A673 (cell line): ENCODE measurements at regions not wholly inside any gene's neighbourhood (a gene's known extent, or its start where the extent isn't known, plus 50 kb on each side); places are given as distances from the start of the nearest gene placed in this dataset.
"Not testable (repeated sequence)": the region's sequence is repeated elsewhere in the genome, so short reads cannot be mapped to it uniquely, and the experiment has no call there.

Source experiments
- BruUV-seq: library from RNA; stranded (reverse); fragments of 400-500 nt; replicated peaks from 2 replicates; lab custom pipeline; 2021; lab: Mats Ljungman, UMichigan
- CTCF ChIA-PET: fragments of 300-600 bp; sonication (Branson Sonifier 250); formaldehyde crosslinking; loops from one replicate; lab custom pipeline; 2022; ENCODE audit warnings: antibody characterized with exemption; lab: Charles Lee
- POLR2A ChIA-PET: fragments of 300-600 bp; sonication (Branson Sonifier 250); formaldehyde crosslinking; loops from one replicate; lab custom pipeline; 2022; ENCODE audit warnings: antibody characterized with exemption; ENCODE audit not compliant: low non-redundant PET; lab: Charles Lee
- DNase-seq: peaks from one replicate; pipeline ENCODE4 v3.0.0-alpha.2; 2015; ENCODE audit warnings: low spot score
- H3K27ac ChIP-seq: fragments of 200-600 bp; sonication (generic); 2 replicates; pipeline ENCODE4 v1.5.1; 2016; ENCODE audit warnings: mixed run types, low read depth, mild to moderate bottlenecking, mixed read lengths, antibody characterized with exemption, low read length; ENCODE audit not compliant: poor library complexity, severe bottlenecking
- H3K27me3 ChIP-seq: fragments of 200-600 bp; sonication (generic); replicated peaks from 2 replicates; pipeline ENCODE4 v1.6.1; 2017; ENCODE audit warnings: mixed run types, low read depth, mild to moderate bottlenecking, mixed read lengths, antibody characterized with exemption, low read length; ENCODE audit not compliant: insufficient read depth, poor library complexity
- H3K36me3 ChIP-seq: fragments of 200-600 bp; sonication (generic); 2 replicates; pipeline ENCODE4 v1.6.1; 2016; ENCODE audit warnings: mixed run types, mild to moderate bottlenecking, mixed read lengths, antibody characterized with exemption, low read length; ENCODE audit not compliant: insufficient read depth, poor library complexity, severe bottlenecking
- H3K4me1 ChIP-seq: fragments of 200-600 bp; sonication (generic); 2 replicates; pipeline ENCODE4 v1.6.1; 2017; ENCODE audit warnings: mixed run types, mild to moderate bottlenecking, mixed read lengths, antibody characterized with exemption, low read length; ENCODE audit not compliant: insufficient read depth, poor library complexity, severe bottlenecking
- H3K4me3 ChIP-seq: fragments of 200-600 bp; sonication (generic); 2 replicates; pipeline ENCODE4 v1.5.1; 2016; ENCODE audit warnings: low read depth, mixed run types, mild to moderate bottlenecking, mixed read lengths, low read length; ENCODE audit not compliant: poor library complexity, severe bottlenecking
- H3K9me3 ChIP-seq: fragments of 200-600 bp; sonication (generic); 2 replicates; pipeline ENCODE4 v1.6.1; 2016; ENCODE audit warnings: mixed run types, low read depth, mild to moderate bottlenecking, mixed read lengths, antibody characterized with exemption, low read length; ENCODE audit not compliant: poor library complexity, severe bottlenecking
- EZH2 ChIP-seq: fragments of 200-600 bp; sonication (generic); IDR thresholded peaks from 2 replicates; pipeline ENCODE4 v1.6.1; 2017; ENCODE audit warnings: borderline replicate concordance, low read depth, mild to moderate bottlenecking, mixed read lengths, antibody characterized with exemption, low read length; ENCODE audit not compliant: poor library complexity, severe bottlenecking
- intact Hi-C: fragments of 100-400 bp; cut with micrococcal nuclease; formaldehyde crosslinking; loops from one replicate; pipeline ENCODE4 v1.10.0; 2022; ENCODE audit not compliant: unreplicated experiment
- TF ChIP-seq, protein P1 (sequence below): fragments of 300-800, 200-600 bp; sonication (generic); conservative IDR thresholded peaks from 2 replicates; pipeline ENCODE4 v1.5.1; 2017; ENCODE audit warnings: low read depth, mild to moderate bottlenecking, antibody characterized with exemption, low read length, moderate library complexity, mixed read lengths

DNA sequence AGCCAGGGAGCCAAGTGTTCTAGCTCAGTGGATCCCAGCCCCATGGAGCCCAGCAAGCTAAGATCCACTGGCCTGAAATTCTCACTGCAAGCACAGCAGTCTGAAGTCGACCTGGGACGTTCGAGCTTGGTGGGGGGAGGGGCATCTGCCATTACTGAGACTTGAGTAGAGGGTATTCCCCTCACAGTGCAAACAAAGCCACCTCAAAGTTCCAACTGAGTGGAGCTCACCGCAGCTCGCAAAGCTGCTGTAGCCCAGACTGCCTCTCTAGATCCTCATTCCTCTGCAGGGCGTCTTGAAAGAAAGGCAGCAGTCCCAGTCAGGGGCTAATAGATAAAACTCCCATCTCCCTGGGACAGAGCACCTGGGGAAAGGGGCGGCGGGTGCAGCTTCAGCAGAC, 226.3 kb downstream of the ZIC3 start:
- H3K4me1 ChIP-seq: no peaks in the 10 kb centered on the region
- intact Hi-C loops: no loop called here
- no peak overlapping the region for H3K4me3 ChIP-seq
- H3K36me3 ChIP-seq: no peaks in the 10 kb centered on the region
- CTCF ChIA-PET: interaction anchor here (0.6 kb wide), 1 partner anchor 36 kb away, joined by 7 read pairs; no protein-coding TSS in a partner anchor
- no peak overlapping the region for H3K27ac ChIP-seq
- H3K27me3 ChIP-seq: no peaks in the 10 kb centered on the region
- TF ChIP-seq EZH2: no peak
- TF ChIP-seq, protein P1, sequence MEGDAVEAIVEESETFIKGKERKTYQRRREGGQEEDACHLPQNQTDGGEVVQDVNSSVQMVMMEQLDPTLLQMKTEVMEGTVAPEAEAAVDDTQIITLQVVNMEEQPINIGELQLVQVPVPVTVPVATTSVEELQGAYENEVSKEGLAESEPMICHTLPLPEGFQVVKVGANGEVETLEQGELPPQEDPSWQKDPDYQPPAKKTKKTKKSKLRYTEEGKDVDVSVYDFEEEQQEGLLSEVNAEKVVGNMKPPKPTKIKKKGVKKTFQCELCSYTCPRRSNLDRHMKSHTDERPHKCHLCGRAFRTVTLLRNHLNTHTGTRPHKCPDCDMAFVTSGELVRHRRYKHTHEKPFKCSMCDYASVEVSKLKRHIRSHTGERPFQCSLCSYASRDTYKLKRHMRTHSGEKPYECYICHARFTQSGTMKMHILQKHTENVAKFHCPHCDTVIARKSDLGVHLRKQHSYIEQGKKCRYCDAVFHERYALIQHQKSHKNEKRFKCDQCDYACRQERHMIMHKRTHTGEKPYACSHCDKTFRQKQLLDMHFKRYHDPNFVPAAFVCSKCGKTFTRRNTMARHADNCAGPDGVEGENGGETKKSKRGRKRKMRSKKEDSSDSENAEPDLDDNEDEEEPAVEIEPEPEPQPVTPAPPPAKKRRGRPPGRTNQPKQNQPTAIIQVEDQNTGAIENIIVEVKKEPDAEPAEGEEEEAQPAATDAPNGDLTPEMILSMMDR: no peak
- POLR2A ChIA-PET: no interaction called here
- H3K9me3 ChIP-seq: no peaks in the 10 kb centered on the region
- no peak for DNase-seq
- no TSS peak for BruUV-seq

DNA sequence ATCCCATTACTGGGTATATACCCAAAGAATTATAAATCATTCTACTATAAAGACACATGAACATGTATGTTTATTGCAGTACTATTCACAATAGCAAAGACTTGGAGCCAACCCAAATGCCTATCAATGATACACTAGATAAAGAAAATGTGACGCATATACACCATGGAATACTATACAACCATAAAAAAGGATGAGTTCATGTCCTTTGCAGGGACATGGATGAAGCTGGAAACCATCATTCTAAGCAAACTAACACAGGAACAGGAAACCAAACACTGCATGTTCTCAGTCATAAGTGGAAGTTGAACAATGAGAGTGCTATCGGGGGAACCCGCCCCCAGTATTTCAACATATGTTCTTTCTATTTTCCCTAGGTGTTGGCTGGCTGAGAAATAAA, 232.0 kb downstream of the ZIC3 start:
- intact Hi-C loops, DNase-seq, H3K27ac ChIP-seq, POLR2A ChIA-PET, H3K4me1 ChIP-seq, H3K27me3 ChIP-seq, H3K36me3 ChIP-seq, H3K9me3 ChIP-seq, CTCF ChIA-PET, H3K4me3 ChIP-seq, BruUV-seq: not testable (repeated sequence)

DNA sequence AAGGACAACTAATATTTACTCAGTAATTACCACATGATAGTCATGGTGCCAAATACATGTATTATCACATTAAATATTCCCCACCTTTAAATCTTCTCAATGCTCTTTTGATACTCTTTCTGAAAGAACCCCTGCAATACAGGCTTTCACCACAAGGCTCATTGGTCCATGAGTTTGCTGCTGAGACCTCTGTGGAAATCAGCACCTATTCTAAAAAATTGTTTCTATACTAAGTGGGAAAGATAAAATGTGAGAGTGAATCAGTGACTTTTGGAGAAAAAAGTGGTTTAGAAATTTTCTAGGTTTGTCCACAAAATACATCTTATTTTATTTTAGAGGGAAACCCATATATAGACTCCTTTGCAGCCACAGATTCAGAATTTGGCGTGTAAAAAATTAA, 257.3 kb downstream of the ZIC3 start:
- Histone ChIP-seq H3K9me3 (no peaks in the 10 kb centered on the region), H3K27me3 (no peaks in the 10 kb centered on the region), H3K4me1 (no peaks in the 10 kb centered on the region), H3K36me3 (no peaks in the 10 kb centered on the region), H3K27ac (no peak overlapping the region), H3K4me3 (no peak overlapping the region)
- CTCF ChIA-PET: no interaction called here
- intact Hi-C loops: no loop called here
- POLR2A ChIA-PET: no interaction called here
- no peak for DNase-seq
- no TSS peak for BruUV-seq
- TF ChIP-seq, protein P1: 0 out of 2 replicates have a peak, but pooled peaks have one; percentile 26
- TF ChIP-seq EZH2: no peak

DNA sequence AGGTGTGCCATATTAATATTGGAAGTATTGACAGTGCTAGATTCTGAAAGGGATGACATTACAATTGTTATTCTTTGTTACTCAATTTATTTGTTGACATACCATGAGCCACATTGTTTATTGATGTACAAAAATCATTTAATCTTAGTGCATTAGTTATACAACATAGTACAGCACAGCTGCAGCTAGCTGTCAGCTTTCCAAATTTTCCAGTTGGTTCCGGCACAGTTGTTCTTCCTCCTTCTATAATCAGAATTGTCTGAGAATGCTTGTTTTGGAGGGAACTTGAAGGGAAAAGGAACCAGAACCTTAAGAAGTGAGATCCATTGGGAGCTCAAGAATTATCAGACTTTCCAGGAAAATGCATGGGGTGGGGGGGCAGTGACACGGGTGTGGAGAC, 281.4 kb downstream of the ZIC3 start:
- POLR2A ChIA-PET: no interaction called here
- Histone ChIP-seq H3K36me3 (no peaks in the 10 kb centered on the region), H3K27me3 (no peaks in the 10 kb centered on the region), H3K4me3 (no peak overlapping the region), H3K9me3 (no peaks in the 10 kb centered on the region), H3K27ac (no peak overlapping the region), H3K4me1 (no peaks in the 10 kb centered on the region)
- DNase-seq: no peak
- BruUV-seq: no TSS peak
- intact Hi-C loops: no loop called here
- CTCF ChIA-PET: interaction anchor here (0.6 kb wide), 1 partner anchor 895 kb away, joined by 10 read pairs; no protein-coding TSS in a partner anchor
- TF ChIP-seq, protein P1: no peak
- no peak for TF ChIP-seq EZH2
